ENCODE measurements at regions not wholly inside any gene's neighbourhood (a gene's known extent, or its start where the extent isn't known, plus 50 kb on each side); places are given as distances from the start of the nearest gene placed in this dataset.

- TF ChIP-seq CTCF (IDR thresholded peaks at IDR 0.05), result no peak
- TF ChIP-seq POLR2A (IDR thresholded peaks at IDR 0.05; ENCODE audit: low read depth), result no peak
- no peak for TF ChIP-seq POLR2AphosphoS5 (IDR thresholded peaks at IDR 0.05)
- no peak for TF ChIP-seq EP300 (IDR thresholded peaks at IDR 0.05)
Observed at GRCh38 chr4:30950737-30951136, 230.6 kb downstream of the PCDH7 start.
